RPMI7951 (cell line): ENCODE measurements at regions not wholly inside any gene's neighbourhood (a gene's known extent, or its start where the extent isn't known, plus 50 kb on each side); places are given as distances from the start of the nearest gene placed in this dataset.

Experiments
- DNase-seq: peaks from one replicate; pipeline ENCODE4 v3.0.0-alpha.2; 2012; ENCODE audit warnings: low read depth

DNA sequence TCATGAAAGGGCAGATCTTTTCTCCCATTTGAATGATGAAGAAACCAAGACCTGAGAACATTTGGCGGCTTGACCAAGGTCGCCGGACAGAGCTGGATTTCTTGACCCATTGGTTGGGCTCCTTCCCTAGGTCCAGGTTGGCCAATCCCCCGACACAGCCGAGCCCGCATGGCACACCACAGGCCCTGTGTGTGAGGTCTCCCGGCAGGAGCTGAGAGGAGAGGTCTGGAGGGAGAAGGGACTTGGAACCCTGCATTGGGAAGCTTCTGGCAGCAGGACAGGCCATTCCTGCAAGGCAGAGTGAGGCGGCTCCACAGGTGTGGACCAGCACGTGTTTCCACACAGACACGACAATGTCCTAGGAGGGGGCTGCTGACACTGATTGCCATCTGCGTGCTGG, 98.6 kb upstream of the THY1 start:
- no peak for DNase-seq

DNA sequence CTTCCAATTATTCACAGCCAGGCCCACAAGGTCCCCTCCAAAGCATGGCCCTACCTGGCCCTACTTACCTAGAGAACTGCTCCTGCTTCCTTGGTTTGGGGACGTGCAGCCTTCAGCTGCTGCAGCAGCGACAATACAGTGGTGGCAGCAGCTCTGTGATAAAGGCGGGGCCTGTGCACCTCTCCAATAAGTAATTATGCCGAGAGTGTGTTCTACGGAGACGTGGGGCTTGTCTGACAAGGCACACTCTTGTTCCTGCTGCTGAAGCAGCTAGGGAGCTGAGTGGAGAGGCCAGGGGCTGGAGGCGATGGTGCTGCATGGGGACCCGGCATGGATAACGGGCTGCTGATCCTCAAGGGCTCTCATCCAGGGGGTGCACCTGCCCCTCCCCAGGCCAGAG, 98.0 kb upstream of the THY1 start:
- DNase-seq: no peak

DNA sequence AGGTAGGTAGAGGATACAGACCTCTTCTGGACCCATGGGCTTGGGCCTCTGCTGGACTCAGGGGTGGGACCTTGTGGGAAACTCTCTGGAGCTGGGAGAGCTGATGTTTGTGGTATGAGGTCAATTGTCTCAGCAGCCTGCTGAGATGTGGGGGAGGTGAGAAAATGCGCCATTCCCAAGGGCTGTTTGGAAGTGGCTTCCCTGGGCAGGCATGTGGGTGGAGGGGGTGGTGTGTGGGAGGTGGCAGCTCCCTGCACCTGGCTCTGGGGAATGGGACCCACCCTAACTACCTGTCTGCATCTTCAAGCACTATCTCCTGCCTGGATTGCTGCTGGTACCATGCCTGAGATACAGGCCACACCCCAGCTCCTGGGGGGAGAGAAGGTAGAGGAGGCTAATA, 97.4 kb upstream of the THY1 start:
- DNase-seq: no peak

DNA sequence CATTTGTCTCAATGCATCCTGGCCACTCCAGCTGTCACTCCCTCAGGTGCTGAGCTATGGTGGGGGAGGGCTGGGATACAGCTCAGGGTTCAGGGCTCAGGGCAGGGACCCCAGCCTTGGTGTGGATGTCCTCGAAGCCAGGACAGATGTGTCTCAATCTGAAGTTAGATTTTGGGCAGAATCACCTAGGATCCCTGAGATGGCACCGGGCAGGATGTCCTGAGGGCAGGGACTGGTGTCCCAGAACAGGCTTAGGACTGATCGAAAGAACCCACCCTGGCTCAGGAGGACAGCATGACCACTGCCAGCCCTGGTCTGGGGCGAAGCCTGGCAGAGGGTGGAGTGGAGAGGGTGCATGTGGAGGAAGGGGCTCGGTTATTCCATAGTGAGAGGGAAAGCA, 96.8 kb upstream of the THY1 start:
- DNase-seq: no peak

DNA sequence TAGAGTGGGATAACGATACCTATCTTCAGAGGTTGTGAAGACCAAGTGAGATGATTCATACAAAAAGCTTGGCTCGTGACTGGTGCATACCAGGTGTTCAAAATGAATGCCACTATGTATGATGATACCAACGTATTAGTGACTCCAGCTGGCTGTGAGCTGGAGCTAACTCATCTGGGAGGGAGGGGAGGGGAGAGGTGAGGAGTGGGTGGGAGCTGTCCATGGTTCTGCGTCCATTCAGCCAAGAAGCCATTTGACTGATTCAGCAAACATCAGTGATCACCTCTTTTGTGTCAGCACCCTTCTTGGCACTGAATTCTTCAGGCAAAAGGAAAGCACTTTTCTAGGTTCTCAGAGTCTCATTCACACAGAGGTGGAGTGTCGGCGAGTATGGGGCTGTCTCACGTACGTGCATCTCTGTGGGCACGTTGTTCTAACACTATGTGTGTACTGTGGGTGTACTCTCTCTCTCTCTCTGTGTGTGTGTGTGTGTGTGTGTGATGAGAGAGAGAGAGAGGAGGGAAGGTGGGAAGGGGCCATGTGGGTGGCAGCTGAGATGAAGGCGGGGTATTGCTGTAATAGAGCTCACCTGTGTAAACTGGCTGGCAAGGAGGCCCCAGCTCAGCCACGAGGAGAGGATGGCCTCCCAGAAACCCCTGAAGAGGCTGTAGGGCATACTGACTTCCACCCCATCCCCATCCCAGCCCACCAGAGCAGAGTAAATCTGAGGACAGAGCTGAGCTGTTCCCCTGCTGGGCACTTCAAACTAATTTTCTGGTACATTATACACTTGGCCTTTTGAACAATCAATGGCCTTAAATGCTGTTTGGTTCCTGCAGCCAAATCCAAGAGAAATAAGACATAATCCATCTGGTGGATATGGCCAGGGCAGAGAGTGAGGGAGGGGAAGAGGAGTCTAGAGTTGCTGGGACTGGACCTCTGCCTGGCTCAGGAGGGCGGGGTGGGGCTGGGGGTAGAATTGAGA, 96.1 kb upstream of the THY1 start:
- DNase-seq: peak; percentile 48

DNA sequence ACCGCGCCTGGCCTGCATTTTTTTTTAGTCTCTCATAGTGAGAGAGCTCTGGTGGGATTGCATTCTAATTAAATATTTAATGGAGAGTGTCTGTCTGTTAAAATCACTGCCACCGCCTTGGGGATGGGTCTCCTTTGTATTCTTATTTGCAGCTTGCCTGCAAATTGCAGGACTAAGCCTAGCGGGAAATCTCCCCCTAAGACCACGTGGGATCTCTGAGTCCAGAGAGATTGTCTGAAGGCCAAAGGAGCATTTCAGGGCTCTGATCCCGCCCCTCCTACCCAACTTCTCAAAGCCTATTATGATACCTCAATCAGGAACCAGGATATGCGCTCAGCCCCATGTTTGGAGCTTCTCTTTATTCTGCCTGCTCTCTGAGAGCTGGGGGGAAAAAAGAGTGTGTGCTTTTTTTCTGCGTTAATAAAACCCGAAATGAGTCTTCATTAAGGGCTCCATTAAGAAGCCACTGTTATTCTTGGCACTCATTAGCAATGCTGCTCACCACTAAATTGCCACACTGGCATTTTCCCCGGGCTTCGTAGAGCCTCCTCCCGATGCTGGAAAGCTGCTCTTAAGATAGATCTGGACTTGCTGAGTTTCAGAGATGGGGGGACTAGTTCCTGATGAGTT, 92.9 kb upstream of the THY1 start:
- DNase-seq: no peak

- no peak for DNase-seq
These were observed 90.8 kb upstream of the THY1 start for GRCh38 chr11:119513806-119514170.

DNA sequence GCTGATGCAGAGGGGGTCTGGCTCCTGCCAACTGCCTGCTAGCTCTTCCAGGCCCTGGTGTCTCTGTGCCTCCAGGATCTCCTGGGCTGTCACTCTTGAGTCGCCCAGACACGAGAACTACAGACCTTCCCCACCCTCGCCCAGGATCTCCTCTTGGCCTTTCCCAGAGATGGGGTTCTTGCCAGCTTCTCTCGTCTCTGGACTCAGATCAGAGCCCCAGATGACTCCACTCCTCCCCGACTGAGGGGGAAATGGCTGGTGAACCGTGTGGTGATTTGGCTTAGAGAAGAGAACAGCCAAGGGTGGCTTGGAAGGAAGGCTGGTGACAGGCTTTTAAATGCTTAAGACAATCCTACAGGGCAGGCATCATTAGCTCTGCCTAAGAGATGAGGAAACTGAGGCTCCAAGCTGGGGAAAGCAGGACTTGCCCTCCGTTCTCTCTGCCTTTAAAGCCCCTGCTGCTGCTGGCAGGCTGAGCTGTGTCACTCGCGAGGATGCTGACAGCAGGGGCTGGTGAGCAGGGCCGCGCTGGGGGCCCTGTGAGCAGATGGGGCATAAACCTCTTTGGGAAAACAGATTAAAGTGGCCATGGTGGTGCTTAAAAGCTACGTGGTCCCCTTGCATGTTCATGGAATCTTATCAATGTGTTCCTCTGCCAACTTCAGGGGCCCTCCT, 90.3 kb upstream of the THY1 start:
- no peak for DNase-seq

GRCh38 chr11:119512369-119512768, 89.4 kb upstream of the THY1 start:
- no peak for DNase-seq

DNA sequence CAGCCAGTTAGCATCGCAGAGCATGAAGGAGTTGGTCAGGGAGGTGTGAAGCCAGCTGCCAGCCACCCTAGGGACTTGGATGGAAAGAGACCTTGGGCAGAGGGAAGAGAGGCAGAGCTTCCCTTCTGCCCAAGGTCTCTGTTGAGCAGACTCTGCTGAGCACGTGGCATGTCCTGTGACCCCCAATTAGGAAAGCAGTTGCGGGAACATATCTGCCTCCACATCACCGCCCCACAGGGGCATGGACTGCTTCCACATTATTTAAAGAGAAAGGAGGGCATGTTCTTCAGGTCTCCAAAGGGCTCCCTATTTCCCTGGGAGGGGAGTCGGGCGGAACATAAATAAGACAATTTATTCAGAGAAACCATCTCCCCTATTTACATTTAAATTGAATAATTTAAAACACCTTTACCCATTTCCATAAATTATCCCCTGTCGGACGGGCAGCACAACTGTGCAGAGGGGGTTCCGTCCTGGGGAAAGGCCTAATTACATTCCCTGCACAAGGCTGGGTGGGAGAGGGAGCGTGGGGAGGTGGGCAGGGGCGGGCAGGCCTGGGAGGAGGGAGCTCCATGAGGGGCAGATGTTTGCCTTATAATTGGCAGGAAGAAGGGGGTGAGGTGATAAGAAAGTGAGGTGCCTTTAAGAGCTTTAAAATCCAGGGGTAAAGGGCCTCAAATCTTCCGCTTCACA, 88.8 kb upstream of the THY1 start:
- no peak for DNase-seq

DNA sequence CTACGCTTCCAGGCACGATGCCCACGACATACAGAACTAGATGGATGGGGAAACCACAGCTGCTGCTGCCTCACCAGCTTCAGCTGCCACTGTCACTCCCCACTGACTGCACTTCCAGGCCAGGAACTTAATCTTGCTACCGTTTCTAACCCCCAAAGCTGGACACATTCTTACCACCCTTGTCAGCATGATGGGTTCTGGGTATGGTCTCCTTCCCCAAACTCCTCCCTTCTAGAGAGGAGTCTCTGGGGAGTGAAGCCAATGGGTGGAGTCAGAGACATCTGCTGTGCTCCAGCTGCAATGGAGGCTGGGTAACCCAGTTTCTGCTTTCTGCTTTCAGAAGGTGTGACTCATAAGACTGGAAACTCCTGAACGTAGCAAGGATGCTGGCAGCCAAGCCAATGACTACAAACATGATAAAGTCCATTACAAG, 87.0 kb upstream of the THY1 start:
- DNase-seq: peak; percentile 90

GRCh38 chr11:119509282-119509841, 86.4 kb upstream of the THY1 start:
- peak; percentile 69 for DNase-seq

DNA sequence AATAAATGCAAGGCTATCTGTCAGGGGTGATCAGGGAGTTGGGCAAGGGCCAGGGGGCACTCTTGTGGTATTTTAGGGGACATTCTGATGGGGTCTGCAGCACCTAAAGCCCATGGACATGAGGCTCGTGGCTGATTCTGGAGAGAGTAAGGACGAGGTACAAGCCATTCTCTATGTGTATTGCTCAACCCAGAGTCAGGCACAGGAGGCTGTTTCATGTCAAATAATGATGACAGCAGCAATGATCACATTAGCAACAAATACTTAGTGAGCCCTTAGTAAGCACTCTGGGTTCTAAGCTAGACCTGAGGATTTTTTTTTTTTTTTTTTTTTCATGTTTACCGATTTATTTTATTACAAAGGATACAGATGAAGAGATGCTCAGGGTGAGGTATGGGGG, 83.5 kb upstream of the THY1 start:
- no peak for DNase-seq

- peak; percentile 72 for DNase-seq
These were observed 82.9 kb upstream of the THY1 start for GRCh38 chr11:119505861-119506260.

DNA sequence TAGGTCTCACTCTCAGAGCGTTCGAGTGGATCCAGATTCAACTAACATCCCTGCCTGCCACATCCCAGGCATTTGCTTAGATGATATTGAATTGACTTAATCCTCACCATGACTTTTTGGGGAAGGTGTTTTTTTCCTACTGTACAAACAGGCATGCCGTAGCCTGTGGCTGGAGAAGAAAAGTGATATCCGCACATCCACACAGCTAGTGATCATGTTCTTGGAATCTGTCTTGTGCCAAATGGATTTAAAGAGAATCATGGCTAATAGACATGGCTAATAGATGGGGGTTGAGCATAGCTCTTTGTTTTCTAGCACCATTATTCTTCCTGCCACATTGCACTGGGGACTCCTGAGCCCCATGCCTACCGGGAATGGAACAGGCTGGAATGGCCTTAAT, 82.1 kb upstream of the THY1 start:
- no peak for DNase-seq

- no peak for DNase-seq
These were observed 81.4 kb upstream of the THY1 start for GRCh38 chr11:119504371-119504770.

GRCh38 chr11:119501777-119502405, 78.9 kb upstream of the THY1 start:
- no peak for DNase-seq

- no peak for DNase-seq
These were observed 74.7 kb upstream of the THY1 start for GRCh38 chr11:119497717-119498116.

- DNase-seq: no peak
These were observed 74.0 kb upstream of the THY1 start for GRCh38 chr11:119496997-119497396.

DNA sequence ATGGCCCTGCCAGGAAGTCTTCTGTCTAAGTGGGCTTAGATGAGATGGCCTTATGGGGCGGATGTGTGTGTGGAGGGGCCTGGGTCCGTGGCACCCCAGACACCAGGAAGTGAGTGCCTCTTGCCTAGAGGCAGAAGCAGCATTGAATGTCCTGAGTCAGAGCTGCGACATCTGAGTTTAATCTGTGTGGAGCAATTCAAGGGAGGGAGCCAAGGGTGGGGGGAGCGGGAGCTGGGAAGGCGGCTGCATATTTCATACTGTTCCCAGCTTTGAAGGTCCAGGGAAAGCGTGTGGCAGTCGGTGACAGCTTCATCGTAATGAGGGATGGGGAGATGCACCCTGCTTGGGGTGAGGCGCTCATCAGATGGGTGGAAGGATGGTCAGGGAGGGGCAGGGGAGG, 73.5 kb upstream of the THY1 start:
- peak; percentile 59 for DNase-seq

DNA sequence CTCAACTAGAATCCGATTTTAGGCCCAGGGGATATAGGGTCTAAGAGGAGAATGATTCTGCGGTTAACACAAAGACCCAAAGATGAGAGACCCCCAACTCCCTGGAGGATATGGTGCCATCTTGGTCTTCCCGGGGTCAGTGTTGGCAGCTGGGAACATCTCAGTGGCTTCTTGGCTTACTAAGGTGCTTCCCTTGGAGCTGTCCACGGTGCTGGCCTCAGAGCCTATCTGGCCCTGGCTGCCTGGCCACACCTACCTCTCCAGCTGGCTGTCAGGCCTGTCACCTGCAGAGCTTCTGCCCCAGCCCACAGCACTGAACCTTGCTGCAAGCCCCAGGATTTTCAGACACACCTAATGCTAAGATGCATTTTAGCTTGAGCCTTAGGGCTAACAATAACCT, 70.7 kb upstream of the THY1 start:
- DNase-seq: peak; percentile 39
